HG03159 (cell line): ENCODE measurements at regions not wholly inside any gene's neighbourhood (a gene's known extent, or its start where the extent isn't known, plus 50 kb on each side); places are given as distances from the start of the nearest gene placed in this dataset.

ENCODE experiments used
- ATAC-seq: cut with Tn5 transposase; IDR thresholded peaks from one replicate; pipeline ENCODE4 v1.9.1; 2021; ENCODE audit warnings: mild to moderate bottlenecking, moderate library complexity; ENCODE audit not compliant: unreplicated experiment

GRCh38 chr14:62130441-62130840, 368.2 kb downstream of the SNAPC1 start:
- no peak for ATAC-seq

- no peak for ATAC-seq
Observed at GRCh38 chr14:62133776-62134550, 371.7 kb downstream of the SNAPC1 start.

DNA sequence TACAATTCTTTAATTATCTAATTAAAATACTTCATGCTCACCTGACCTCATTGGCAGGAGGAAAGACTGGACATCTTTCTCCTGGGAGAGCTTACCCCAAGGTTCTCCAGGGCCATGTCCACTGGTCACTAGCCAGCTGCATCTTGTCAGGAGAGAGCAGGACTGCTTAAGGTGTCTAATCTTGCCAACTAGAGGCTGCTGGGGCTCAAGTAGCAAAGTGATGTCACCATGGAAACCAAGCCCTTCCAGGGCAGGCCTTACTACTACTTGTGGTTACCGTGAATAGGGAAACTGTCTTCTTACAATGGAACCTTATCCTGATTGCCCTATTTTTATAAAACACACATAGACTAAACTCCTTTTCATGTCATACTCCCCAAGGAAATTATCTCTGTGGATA, 376.4 kb downstream of the SNAPC1 start:
- ATAC-seq = no peak

- no peak for ATAC-seq
Observed at GRCh38 chr14:62141139-62141538, 378.9 kb downstream of the SNAPC1 start.

DNA sequence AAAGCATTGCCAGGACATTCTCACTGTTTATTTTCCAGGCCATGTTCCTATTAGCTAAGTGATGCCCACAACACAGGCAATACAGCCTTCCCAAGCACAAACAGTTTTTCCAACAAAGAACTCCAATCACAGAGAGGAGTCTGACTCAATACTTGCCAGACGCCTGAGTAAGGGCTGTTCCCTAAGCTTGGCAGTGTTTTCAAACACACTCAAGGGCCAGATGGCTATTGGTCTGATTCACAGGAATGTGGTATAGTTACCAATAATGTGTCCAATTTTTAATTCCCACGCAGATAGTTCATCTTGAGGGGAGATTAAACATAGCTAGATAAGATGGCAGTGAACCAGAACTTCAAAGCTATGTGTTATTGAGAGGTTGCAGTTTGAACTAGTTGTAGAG, 381.0 kb downstream of the SNAPC1 start:
- ATAC-seq = no peak

DNA sequence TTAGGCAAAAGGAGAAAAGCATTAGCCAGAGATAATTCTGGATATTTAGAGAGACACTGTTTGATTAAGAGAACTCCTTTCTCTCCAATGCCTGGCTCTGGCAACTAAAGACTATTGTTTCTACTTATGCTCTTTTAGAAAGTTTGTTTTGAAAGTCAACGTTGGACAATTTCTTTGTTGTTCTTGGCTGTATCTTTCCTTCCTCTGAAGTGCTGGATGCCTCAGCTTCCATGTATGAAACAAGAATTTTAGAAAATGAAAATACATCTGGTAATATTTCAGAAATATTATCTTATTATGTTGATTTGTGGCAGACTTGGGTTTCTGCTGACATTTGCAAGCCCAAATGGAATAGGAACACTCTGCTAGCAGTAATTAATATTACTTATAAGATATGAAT, 382.6 kb downstream of the SNAPC1 start:
- ATAC-seq = no peak

- ATAC-seq = no peak
Observed at GRCh38 chr14:62146030-62146429, 383.8 kb downstream of the SNAPC1 start.

DNA sequence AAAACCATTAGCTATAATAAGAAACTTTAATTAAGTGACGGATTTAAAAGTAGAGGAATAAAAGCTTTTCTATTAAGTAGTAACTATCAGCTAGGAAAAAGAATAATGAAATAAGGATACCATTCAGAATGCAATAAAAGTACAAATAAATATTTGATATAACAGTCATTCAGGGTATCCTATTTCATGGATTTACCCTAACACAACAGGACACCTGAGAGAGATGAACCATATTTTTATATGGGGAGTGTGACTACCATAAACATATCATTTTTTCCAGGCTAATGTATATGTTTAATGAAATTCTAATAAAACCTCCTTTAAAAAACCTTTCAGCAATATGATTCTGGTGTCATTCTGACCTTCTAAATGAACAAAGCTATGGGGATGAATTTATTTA, 393.8 kb downstream of the SNAPC1 start:
- ATAC-seq = no peak

GRCh38 chr14:62158779-62159178, 396.6 kb downstream of the SNAPC1 start:
- no peak for ATAC-seq

DNA sequence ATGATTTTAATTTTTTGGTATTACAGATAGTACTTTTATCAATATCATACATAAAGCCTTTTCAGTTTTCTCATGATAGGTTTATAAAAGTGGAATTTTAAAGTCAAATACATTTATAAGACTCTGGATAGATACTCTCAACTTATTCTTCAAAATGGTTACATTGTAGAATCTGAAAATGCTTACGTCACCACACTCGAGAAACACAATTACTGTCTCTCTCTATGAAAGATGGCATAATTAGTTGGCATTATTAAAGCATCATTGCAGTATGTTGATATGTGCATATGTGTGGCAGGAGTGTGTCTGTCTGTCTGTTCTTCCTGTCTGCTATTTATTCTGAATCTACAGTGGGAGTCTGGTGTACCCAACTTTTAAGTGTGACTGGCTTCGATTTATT, 397.1 kb downstream of the SNAPC1 start:
- no peak for ATAC-seq

- peak; percentile 77 for ATAC-seq
Observed at GRCh38 chr14:62162998-62163589, 400.9 kb downstream of the SNAPC1 start.

GRCh38 chr14:62168564-62169155, 406.4 kb downstream of the SNAPC1 start:
- ATAC-seq = no peak

DNA sequence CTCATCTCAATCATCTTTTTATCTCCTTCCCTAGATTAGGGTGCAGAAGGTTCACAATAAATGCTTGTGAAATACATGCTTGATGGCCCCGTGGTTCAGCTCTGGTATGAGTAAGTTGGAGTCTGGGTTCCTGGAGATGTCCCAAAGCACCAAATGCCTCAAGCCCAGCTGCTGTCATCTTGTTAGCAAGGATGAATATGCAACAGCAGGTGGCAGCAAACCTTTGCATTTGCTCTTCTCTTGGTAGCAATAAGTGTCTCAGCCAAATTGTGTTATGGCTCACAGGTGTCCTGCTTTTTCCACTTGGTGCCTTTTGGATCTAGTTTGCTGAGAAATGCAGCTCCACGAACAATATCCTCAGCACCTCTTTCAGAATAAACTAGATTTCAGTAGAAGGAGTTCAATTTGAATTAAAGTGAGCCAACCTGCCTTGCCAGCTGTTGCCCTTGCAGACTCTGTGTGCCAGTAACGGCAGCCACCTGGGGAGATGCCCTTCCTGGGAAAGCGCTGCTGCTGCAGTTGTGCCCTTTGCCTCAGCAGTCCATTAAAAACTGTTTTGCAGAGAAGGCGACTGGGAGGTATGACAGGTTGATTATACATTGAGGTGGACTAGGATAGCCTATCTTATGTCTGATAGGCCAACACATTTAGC, 417.3 kb downstream of the SNAPC1 start:
- ATAC-seq = peak; percentile 81

GRCh38 chr14:62181591-62181990, 419.4 kb downstream of the SNAPC1 start:
- no peak for ATAC-seq

DNA sequence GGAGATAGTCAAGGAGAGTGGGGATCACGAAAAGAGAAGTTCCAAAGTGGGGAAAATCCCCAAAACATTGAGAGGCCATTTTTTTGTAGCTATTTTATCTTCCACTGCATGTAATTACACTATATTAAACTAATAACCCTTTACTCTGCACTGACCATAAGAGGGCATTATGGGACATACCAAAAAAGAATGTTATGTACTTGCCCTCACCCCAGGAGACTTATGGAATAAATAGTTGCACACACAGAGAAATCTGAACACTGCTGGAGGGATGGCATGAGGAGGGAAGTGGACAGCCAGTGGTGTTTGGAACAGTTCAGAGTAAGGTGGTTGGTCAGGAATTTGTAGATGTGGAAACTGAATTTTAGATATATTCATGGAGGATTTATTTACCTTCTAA, 422.9 kb downstream of the SNAPC1 start:
- no peak for ATAC-seq

DNA sequence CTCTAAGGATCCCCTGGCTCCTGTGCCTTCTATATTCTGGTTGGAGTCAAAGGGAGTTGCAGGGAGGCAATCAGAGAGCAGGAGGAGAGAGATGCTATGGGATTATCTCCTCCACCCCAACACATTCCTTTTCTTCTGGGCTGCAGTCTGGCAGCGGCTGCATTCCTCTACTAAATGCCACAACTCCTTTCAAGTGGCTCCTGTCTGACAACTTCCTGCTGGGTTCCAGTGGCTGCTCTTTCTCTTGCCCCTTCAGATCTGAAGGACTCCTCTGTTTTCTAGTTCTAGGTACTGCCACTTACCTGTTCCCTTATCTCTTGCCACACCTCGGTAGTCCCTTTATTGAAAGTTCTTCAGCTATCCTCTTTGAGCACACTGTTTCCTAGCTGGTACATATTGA, 425.0 kb downstream of the SNAPC1 start:
- ATAC-seq = no peak

DNA sequence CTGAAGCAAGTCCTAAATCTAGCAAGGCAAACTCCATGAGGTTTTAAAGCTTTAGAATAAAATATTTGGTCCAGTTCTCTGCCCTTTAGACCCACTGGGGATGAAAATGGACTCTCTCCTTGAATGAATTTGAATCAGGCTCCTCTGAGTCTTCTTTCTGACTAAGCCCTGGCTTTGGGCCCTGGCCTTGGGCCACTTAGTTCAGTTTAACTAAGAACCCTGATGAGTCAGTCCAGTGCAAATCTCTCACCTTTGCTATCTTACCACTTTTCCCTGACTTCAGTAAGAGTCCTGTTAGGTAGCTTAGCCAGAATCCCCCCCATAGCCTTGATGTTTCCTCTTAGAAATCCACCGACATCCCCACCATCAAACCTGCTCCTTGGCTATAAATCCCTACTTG, 427.5 kb downstream of the SNAPC1 start:
- no peak for ATAC-seq

DNA sequence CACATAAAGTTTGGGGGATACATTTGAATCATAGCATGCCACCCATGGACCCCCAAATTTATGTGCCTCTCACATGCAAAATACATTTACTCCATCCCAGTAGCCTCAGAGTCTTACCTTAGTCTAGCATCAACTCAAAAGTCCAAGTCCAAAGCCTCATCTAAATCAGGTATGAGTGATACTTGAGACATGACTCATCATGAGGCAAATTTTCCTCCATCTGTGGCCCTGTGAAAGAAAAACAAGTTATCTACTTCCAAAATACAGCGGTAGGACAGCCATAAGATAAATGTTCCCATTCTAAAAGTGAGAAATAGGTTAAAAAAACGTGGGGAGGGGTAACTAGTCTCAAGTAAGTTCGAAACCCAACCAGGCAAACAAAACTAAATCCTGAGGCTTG, 444.2 kb downstream of the SNAPC1 start:
- no peak for ATAC-seq

DNA sequence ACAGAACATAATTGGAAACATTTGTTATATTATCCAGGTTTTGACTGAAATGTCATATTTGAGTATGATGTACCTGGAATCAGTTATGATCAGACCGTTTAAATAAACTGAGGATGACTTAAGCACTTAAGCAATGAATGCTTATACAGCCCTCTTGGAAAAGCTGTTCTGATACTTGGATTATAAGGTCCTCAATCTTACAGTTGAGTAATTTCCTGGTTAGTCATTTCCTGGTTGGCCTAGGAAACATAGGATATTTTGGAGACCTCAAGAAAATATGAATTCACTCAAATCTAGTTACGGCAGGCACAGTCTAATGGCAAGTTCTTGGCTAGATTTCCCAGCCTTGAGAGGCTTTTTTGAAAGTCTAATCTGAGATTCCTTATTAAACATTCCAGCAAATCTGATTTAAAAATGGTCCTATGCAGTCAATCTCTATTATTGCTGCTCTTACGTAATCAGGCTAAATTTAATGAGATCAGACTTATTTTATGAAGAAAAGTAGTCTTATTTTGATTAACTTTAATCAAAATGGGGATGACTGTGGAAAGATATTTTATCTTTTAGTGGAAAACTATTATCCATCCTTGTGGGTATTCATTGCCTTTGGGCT, 447.2 kb downstream of the SNAPC1 start:
- no peak for ATAC-seq

DNA sequence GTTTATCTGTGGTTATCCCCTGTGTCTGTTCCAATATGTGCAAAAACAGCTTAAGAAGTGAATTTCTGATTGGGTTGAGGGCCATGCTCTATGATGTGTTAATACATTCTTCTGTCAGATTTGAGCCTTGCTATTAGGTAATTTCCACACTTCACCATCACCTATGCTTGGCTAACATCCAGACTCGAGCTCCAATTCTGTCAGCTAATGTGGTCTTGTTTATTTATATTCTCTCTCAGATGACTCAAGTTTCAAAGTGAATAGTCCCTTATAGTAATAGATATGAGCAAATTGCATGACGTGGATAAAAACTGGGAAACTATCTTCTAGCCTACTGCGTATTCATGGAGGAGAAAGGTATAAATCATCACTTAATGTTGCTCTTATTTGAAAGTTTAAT, 451.3 kb downstream of the SNAPC1 start:
- no peak for ATAC-seq

DNA sequence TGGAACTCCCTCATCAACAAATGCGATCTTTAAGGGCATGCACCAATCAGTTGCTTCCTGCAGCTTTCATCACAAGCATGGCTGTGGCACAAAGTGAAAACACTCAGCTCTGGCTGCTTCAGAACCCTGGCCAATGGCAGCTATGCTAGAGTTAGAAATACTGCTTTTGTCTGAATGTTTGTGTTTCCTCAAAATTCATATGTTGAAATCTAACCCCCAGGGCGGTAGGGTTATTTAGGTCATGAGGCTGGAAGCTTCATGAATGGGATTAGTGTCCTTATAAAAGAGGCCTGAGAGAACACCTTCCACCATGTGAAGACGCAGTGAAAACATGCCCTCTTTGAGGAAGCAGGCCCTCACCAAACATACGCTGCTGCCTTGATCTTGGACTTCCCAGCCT, 453.9 kb downstream of the SNAPC1 start:
- no peak for ATAC-seq
